GM13976 (cell line): ENCODE measurements at regions not wholly inside any gene's neighbourhood (a gene's known extent, or its start where the extent isn't known, plus 50 kb on each side); places are given as distances from the start of the nearest gene placed in this dataset.

Source experiments
- DNase-seq: peaks from one replicate; pipeline ENCODE4 v3.0.0; 2012; ENCODE audit warnings: low spot score
- in situ Hi-C: fragments of 300-500 bp; cut with MboI; formaldehyde crosslinking; loops from one replicate; pipeline ENCODE4 v1.12.0; 2022; ENCODE audit warnings: low sequenced_read_pairs, mixed read lengths, inconsistent platforms; ENCODE audit not compliant: unreplicated experiment
- TF ChIP-seq, protein P1 (sequence below): IDR thresholded peaks from 2 replicates; pipeline ENCODE4 v1.5.1; 2012; ENCODE audit warnings: borderline replicate concordance, mild to moderate bottlenecking; ENCODE audit not compliant: insufficient read depth; ENCODE audit errors: extremely low read depth, missing control alignments, control extremely low read depth

DNA sequence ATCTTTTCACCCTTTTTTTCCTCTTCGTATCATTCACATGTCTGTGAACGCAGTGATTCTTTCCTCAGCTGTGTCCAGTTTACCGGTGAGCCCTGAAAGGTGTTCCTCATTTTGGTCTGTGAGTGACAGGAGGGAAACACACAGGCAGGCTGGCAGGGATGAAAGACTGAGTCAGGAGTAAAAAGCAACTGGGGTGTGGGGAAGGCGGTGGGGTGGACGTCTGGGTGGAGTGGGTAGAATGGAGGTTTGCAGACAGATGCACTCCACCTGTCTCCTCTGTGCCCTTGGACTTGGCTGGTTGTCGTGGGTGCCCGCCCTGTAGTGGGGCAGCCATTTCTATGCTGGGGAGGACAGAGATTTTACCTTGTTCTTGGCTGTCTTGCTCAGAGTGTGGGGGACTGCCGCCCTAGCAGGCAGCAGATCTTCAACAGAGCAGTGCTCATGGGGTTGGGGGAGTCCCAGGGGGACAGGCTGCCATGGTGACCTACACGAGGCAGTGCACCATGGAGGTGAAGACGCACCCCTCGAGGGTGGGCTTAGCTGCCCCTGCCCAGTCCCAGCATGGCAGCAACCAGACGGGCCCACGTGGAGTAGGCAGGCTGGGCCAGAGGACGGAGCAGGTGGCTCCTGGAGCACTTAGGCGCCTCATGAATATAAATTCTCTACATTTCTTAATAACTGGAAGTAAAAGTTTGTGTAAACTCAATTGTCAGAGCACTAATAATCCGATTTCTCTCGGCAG, 603.7 kb downstream of the TBC1D22A start:
- in situ Hi-C loops: no loop called here
- TF ChIP-seq, protein P1, sequence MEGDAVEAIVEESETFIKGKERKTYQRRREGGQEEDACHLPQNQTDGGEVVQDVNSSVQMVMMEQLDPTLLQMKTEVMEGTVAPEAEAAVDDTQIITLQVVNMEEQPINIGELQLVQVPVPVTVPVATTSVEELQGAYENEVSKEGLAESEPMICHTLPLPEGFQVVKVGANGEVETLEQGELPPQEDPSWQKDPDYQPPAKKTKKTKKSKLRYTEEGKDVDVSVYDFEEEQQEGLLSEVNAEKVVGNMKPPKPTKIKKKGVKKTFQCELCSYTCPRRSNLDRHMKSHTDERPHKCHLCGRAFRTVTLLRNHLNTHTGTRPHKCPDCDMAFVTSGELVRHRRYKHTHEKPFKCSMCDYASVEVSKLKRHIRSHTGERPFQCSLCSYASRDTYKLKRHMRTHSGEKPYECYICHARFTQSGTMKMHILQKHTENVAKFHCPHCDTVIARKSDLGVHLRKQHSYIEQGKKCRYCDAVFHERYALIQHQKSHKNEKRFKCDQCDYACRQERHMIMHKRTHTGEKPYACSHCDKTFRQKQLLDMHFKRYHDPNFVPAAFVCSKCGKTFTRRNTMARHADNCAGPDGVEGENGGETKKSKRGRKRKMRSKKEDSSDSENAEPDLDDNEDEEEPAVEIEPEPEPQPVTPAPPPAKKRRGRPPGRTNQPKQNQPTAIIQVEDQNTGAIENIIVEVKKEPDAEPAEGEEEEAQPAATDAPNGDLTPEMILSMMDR: no peak
- DNase-seq: no peak

DNA sequence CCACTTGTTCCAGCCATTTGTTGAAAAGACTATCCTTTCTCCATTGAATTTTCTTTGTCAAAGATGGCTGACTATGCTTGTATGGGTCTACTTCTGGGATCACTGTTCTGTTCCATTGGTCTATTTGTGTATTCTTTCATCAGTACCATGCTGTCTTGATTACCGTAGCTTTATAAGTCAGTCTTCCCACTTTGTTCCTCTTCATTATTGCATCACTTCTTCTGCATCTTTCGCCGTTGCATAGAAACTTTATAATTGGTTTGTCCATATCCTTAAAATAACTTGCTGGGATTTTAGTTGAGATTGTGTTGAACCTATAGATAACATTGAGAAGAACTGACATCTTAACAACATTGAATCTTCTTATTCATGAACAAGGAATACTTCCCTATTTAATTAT, 598.8 kb downstream of the TBC1D22A start:
- in situ Hi-C loops: no loop called here
- TF ChIP-seq, protein P1: no peak
- DNase-seq: no peak

DNA sequence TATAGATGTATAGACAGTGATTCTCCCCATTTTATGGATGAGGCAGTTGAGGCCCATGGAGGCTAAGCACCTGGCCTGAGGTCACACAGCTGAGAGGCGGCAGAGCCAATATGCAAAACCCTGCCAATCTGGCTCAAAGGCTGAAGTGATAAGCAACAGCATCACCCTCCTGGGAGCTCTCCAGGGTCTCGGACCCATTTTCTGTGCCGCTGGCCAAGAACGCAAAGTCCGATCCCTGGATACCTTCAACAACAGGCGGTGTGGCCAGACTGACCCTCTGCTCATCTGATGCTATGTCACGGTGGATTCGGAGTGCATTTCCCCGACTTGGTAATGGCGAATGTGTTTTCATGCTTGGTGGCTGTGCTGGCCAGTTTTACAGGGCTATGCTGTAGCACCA, 595.0 kb downstream of the TBC1D22A start:
- in situ Hi-C loops: no loop called here
- TF ChIP-seq, protein P1: no peak
- DNase-seq: no peak

DNA sequence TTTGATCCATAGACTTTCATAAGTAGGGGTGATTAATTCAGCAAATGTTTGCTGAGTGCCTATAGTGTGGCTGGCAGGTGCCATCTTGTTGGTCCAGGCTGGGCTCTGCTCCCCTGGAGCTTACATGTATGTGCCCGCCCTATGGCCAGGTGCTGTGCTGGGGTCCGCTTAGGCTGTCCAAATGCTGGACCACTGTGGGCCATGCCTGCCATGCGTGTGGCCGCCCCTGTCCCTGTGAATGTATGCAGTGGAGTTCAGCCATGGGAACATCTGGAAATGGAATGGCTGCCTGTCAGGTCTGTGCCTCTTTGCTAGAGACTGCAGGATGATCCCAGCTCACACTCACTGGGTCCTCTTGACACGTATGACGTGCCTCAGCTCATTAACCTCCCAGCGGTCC, 594.6 kb downstream of the TBC1D22A start:
- in situ Hi-C loops: no loop called here

DNA sequence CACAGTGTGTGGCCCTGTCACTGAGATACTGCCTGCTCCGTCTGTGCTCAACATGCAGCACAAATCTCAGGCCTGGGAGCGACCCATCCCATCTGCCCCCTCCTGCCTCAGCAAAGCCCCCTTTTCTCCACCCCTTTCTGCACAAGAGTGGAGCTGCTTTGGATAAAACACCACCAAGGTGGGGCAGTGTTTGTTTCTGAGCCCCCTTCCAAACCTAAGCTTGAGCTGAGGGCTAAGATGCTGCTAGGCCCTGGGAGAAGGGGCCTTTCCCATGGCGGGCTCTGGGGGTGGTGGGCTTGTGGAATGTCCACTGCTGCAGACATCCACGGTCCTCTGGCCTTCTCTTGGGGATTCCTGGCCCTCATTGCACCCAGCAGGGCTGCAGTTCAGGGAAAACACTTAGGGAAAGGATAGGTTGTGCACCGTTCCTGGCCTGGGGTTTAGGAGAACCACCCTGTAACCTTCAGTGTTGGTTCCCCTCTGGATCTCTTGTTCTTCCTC, 594.1 kb downstream of the TBC1D22A start:
- TF ChIP-seq, protein P1: no peak

More for the DNA sequence above, 594.6 kb downstream of the TBC1D22A start:
- DNase-seq: no peak
- TF ChIP-seq, protein P1: no peak

DNA sequence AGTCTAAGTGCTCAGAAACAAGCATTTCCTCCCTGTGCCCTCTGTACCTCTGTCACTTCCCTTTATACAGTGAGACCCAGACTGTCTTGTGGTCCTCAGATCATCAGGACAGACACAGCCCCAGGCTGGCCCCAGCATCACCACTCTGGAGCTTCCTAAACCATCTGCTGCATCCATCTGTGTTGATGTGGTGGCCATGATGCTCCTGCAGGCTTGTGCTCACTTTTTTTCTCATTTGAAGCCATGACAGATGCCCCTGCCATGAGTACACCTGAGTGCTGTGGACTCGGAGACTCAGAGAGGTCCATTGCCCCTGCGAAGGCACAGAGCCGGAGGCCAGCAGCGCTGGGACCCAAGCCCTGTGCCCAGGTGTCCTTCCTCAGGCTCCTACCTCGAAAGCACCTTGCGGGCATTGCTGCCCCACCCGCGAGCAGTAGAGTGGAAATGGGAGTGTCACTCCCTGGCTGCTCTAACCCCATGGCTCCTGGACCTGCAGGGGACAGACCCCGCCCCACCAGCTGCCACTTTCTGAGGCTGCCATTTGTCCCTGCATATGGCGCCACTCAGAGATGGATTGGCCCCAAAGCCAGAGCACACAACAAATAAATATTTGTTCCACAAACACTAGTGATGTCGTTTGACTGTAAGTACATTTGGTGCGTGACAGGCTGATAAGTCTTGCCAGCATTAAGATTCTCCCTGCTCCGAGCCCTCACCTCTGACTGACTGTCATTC, 593.5 kb downstream of the TBC1D22A start:
- TF ChIP-seq, protein P1: no peak
- DNase-seq: no peak
- in situ Hi-C loops: no loop called here

More for the DNA sequence above, 594.1 kb downstream of the TBC1D22A start:
- DNase-seq: no peak
- in situ Hi-C loops: no loop called here
